ENCODE measurements at regions not wholly inside any gene's neighbourhood (a gene's known extent, or its start where the extent isn't known, plus 50 kb on each side); places are given as distances from the start of the nearest gene placed in this dataset.
"Not testable (repeated sequence)": the region's sequence is repeated elsewhere in the genome, so short reads cannot be mapped to it uniquely, and the experiment has no call there.

GRCh38 chr3:106075731-106076130, 206.9 kb upstream of the CBLB start:
- not testable (repeated sequence) for DNase-seq

GRCh38 chr3:106078635-106079034, 209.8 kb upstream of the CBLB start:
- no peak for DNase-seq

GRCh38 chr3:106082616-106083015, 213.8 kb upstream of the CBLB start:
- no peak for DNase-seq

GRCh38 chr3:106083207-106083606, 214.4 kb upstream of the CBLB start:
- no peak for DNase-seq

GRCh38 chr3:106083854-106084253, 215.0 kb upstream of the CBLB start:
- no peak for DNase-seq

GRCh38 chr3:106086038-106086437, 217.2 kb upstream of the CBLB start:
- DNase-seq, result no peak

- no peak for DNase-seq
Observed at GRCh38 chr3:106086636-106087035, 217.8 kb upstream of the CBLB start.

GRCh38 chr3:106088304-106088703, 219.5 kb upstream of the CBLB start:
- DNase-seq, result no peak

GRCh38 chr3:106088899-106089298, 220.1 kb upstream of the CBLB start:
- no peak for DNase-seq

- DNase-seq, result no peak
Observed at GRCh38 chr3:106089806-106090205, 221.0 kb upstream of the CBLB start.

- no peak for DNase-seq
Observed at GRCh38 chr3:106092792-106093191, 224.0 kb upstream of the CBLB start.

- DNase-seq, result no peak
Observed at GRCh38 chr3:106093616-106094015, 224.8 kb upstream of the CBLB start.

GRCh38 chr3:106097817-106098435, 229.1 kb upstream of the CBLB start:
- DNase-seq, result no peak

- no peak for DNase-seq
Observed at GRCh38 chr3:106103383-106103782, 234.6 kb upstream of the CBLB start.

- DNase-seq, result no peak
Observed at GRCh38 chr3:106104078-106104477, 235.3 kb upstream of the CBLB start.

- DNase-seq, result no peak
Observed at GRCh38 chr3:106108925-106109324, 240.1 kb upstream of the CBLB start.

- not testable (repeated sequence) for DNase-seq
Observed at GRCh38 chr3:106112561-106112960, 243.7 kb upstream of the CBLB start.

- no peak for DNase-seq
Observed at GRCh38 chr3:106113747-106114146, 244.9 kb upstream of the CBLB start.

GRCh38 chr3:106114220-106114619, 245.4 kb upstream of the CBLB start:
- DNase-seq, result no peak

- no peak for DNase-seq
Observed at GRCh38 chr3:106114848-106115247, 246.0 kb upstream of the CBLB start.

- no peak for DNase-seq
Observed at GRCh38 chr3:106115557-106115956, 246.7 kb upstream of the CBLB start.

GRCh38 chr3:106116733-106117489, 248.1 kb upstream of the CBLB start:
- no peak for DNase-seq

- no peak for DNase-seq
Observed at GRCh38 chr3:106117490-106117858, 248.7 kb upstream of the CBLB start.

GRCh38 chr3:106119614-106120082, 250.8 kb upstream of the CBLB start:
- DNase-seq, result no peak
